DND-41 (cell line): ENCODE measurements at regions not wholly inside any gene's neighbourhood (a gene's known extent, or its start where the extent isn't known, plus 50 kb on each side); places are given as distances from the start of the nearest gene placed in this dataset.

Experiments
- EZH2 ChIP-seq: IDR thresholded peaks from 3 replicates; pipeline ENCODE4 v1.6.1; 2012; ENCODE audit warnings: borderline replicate concordance, low read depth, mild to moderate bottlenecking, moderate library complexity, low read length, inconsistent platforms; ENCODE audit not compliant: severe bottlenecking
- TF ChIP-seq, protein P1 (sequence below): IDR thresholded peaks from 2 replicates; pipeline ENCODE4 v1.5.1; 2012; ENCODE audit warnings: borderline replicate concordance, low read length, moderate library complexity, mild to moderate bottlenecking; ENCODE audit not compliant: poor library complexity, severe bottlenecking; ENCODE audit errors: extremely low read depth

DNA sequence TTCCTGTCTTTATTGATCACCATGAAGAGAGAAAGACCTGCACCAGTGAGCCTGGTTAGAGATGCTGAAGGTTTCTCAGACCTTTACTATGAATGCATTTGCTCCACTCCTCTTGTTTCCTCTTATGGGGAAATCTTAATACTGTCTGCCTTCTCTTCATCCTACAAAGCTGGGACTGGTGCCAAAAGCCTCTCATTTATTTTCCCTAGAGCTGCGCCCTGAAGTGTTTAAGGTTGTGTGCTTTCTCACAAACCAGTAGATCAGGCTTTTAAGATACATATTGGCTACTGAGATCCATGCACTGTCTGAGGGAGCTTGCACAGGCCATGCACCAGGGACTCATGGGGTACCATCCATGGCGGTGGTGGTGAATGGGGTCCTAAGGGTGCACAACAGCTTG lies 286.1 kb upstream of the PMFBP1 start:
- TF ChIP-seq, protein P1, sequence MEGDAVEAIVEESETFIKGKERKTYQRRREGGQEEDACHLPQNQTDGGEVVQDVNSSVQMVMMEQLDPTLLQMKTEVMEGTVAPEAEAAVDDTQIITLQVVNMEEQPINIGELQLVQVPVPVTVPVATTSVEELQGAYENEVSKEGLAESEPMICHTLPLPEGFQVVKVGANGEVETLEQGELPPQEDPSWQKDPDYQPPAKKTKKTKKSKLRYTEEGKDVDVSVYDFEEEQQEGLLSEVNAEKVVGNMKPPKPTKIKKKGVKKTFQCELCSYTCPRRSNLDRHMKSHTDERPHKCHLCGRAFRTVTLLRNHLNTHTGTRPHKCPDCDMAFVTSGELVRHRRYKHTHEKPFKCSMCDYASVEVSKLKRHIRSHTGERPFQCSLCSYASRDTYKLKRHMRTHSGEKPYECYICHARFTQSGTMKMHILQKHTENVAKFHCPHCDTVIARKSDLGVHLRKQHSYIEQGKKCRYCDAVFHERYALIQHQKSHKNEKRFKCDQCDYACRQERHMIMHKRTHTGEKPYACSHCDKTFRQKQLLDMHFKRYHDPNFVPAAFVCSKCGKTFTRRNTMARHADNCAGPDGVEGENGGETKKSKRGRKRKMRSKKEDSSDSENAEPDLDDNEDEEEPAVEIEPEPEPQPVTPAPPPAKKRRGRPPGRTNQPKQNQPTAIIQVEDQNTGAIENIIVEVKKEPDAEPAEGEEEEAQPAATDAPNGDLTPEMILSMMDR, result no peak
- TF ChIP-seq EZH2, result no peak
